ENCODE measurements at regions not wholly inside any gene's neighbourhood (a gene's known extent, or its start where the extent isn't known, plus 50 kb on each side); places are given as distances from the start of the nearest gene placed in this dataset.

- Histone ChIP-seq H3K9me3 (replicated peaks in 1 of 11) (no peaks in the 10 kb centered on the region), H3K27me3 (no peaks in the 10 kb centered on the region), H3K36me3 (no peaks in the 10 kb centered on the region), H3K4me1 (peaks cover 0 to 8% (median 0%) of the 10 kb centered on the region in 10 experiments; a peak in 5 of 20 replicates), H3K9ac (no peak overlapping the region), H3K4me3 (no peak overlapping the region), H3K4me2 (0 out of 22 replicates have a peak overlapping the region, but pooled peaks of 1 of the 11 experiments have one; percentile 21), H4K20me1 (no peaks in the 10 kb centered on the region), H3K27ac (no peak overlapping the region)
- TF ChIP-seq Cebpa-rat (IDR thresholded peaks at IDR 0.05): no peak
These were observed 187.1 kb downstream of the BLID start for GRCh38 chr11:121928597-121929580.

- H3K36me3 ChIP-seq: no peaks in the 10 kb centered on the region
- H3K27ac ChIP-seq: no peak overlapping the region
- no peak overlapping the region for H3K4me2 ChIP-seq
- TF ChIP-seq Cebpa-rat (IDR thresholded peaks at IDR 0.05): no peak
- H3K27me3 ChIP-seq: no peaks in the 10 kb centered on the region
- no peak overlapping the region for H3K4me3 ChIP-seq
- no peaks in the 10 kb centered on the region for H4K20me1 ChIP-seq
- H3K9me3 ChIP-seq (replicated peaks in 1 of 11): no peaks in the 10 kb centered on the region
- peaks cover 0 to 8% (median 0%) of the 10 kb centered on the region in 10 experiments; a peak in 5 of 20 replicates for H3K4me1 ChIP-seq
- no peak overlapping the region for H3K9ac ChIP-seq
These were observed 188.2 kb downstream of the BLID start for GRCh38 chr11:121927789-121928188.

GRCh38 chr11:121927097-121927785, 188.8 kb downstream of the BLID start:
- no peaks in the 10 kb centered on the region for H3K27me3 ChIP-seq
- no peak for TF ChIP-seq Cebpa-rat (IDR thresholded peaks at IDR 0.05)
- H4K20me1 ChIP-seq: no peaks in the 10 kb centered on the region
- H3K27ac ChIP-seq: no peak overlapping the region
- no peak overlapping the region for H3K9ac ChIP-seq
- no peak overlapping the region for H3K4me3 ChIP-seq
- peaks cover 0 to 8% (median 0%) of the 10 kb centered on the region in 10 experiments; a peak in 5 of 20 replicates for H3K4me1 ChIP-seq
- H3K9me3 ChIP-seq (replicated peaks in 1 of 11): no peaks in the 10 kb centered on the region
- H3K4me2 ChIP-seq: no peak overlapping the region
- no peaks in the 10 kb centered on the region for H3K36me3 ChIP-seq

GRCh38 chr11:121924191-121924590, 191.8 kb downstream of the BLID start:
- no peak for TF ChIP-seq Cebpa-rat (IDR thresholded peaks at IDR 0.05)
- no peaks in the 10 kb centered on the region for H3K4me1 ChIP-seq
- H3K27me3 ChIP-seq: no peaks in the 10 kb centered on the region
- no peak overlapping the region for H3K4me3 ChIP-seq
- no peaks in the 10 kb centered on the region for H3K9me3 ChIP-seq (replicated peaks in 1 of 11)
- no peak overlapping the region for H3K4me2 ChIP-seq
- H3K36me3 ChIP-seq: no peaks in the 10 kb centered on the region
- H3K9ac ChIP-seq: no peak overlapping the region
- no peak overlapping the region for H3K27ac ChIP-seq
- H4K20me1 ChIP-seq: no peaks in the 10 kb centered on the region

GRCh38 chr11:121917482-121917881, 198.5 kb downstream of the BLID start:
- H3K4me2 ChIP-seq: no peak overlapping the region
- no peak overlapping the region for H3K4me3 ChIP-seq
- no peak overlapping the region for H3K27ac ChIP-seq
- no peaks in the 10 kb centered on the region for H4K20me1 ChIP-seq
- H3K9me3 ChIP-seq (replicated peaks in 1 of 11): no peaks in the 10 kb centered on the region
- no peaks in the 10 kb centered on the region for H3K36me3 ChIP-seq
- no peak for TF ChIP-seq Cebpa-rat (IDR thresholded peaks at IDR 0.05)
- H3K9ac ChIP-seq: no peak overlapping the region
- no peaks in the 10 kb centered on the region for H3K4me1 ChIP-seq
- H3K27me3 ChIP-seq: no peaks in the 10 kb centered on the region

GRCh38 chr11:121914508-121915059, 201.4 kb downstream of the BLID start:
- Histone ChIP-seq H3K4me2 (no peak overlapping the region), H3K27me3 (no peaks in the 10 kb centered on the region), H4K20me1 (no peaks in the 10 kb centered on the region), H3K4me3 (no peak overlapping the region), H3K36me3 (no peaks in the 10 kb centered on the region), H3K4me1 (peaks cover 0 to 4% (median 0%) of the 10 kb centered on the region in 10 experiments; a peak in 2 of 20 replicates), H3K9me3 (replicated peaks in 1 of 11) (no peaks in the 10 kb centered on the region), H3K27ac (no peak overlapping the region), H3K9ac (no peak overlapping the region)
- TF ChIP-seq Cebpa-rat (IDR thresholded peaks at IDR 0.05): no peak

GRCh38 chr11:121909596-121909995, 206.4 kb downstream of the BLID start:
- peaks cover 0 to 5% (median 0%) of the 10 kb centered on the region in 11 experiments; a peak in 2 of 22 replicates for H3K9me3 ChIP-seq (replicated peaks in 1 of 11)
- H3K36me3 ChIP-seq: no peaks in the 10 kb centered on the region
- H3K4me3 ChIP-seq: no peak overlapping the region
- peak overlapping the region in 2 of 11 experiments; percentile 39 to 43; a peak in 4 of 22 replicates for H3K4me2 ChIP-seq
- no peak overlapping the region for H3K9ac ChIP-seq
- H3K4me1 ChIP-seq: peaks cover 0 to 21% (median 3%) of the 10 kb centered on the region in 10 experiments; a peak in 10 of 20 replicates
- no peaks in the 10 kb centered on the region for H4K20me1 ChIP-seq
- no peak for TF ChIP-seq Cebpa-rat (IDR thresholded peaks at IDR 0.05)
- no peak overlapping the region for H3K27ac ChIP-seq
- no peaks in the 10 kb centered on the region for H3K27me3 ChIP-seq

GRCh38 chr11:121907379-121907778, 208.6 kb downstream of the BLID start:
- Histone ChIP-seq H3K9me3 (replicated peaks in 1 of 11) (peaks cover 0 to 5% (median 0%) of the 10 kb centered on the region in 11 experiments; a peak in 2 of 22 replicates), H3K36me3 (no peaks in the 10 kb centered on the region), H3K4me2 (peak overlapping the region in 5 of 11 experiments; percentile 31 to 58 (median 45); a peak in 9 of 22 replicates), H3K4me3 (no peak overlapping the region), H4K20me1 (no peaks in the 10 kb centered on the region), H3K9ac (no peak overlapping the region), H3K27me3 (no peaks in the 10 kb centered on the region), H3K4me1 (peaks cover 0 to 43% (median 14%) of the 10 kb centered on the region in 10 experiments; a peak in 12 of 20 replicates), H3K27ac (no peak overlapping the region)
- TF ChIP-seq Cebpa-rat (IDR thresholded peaks at IDR 0.05): no peak

- H3K27ac ChIP-seq: peak overlapping the region in 3 of 11 experiments; percentile 30 to 46 (median 38); a peak in 2 of 22 replicates
- H3K9me3 ChIP-seq (replicated peaks in 1 of 11): peaks cover 0 to 5% (median 0%) of the 10 kb centered on the region in 11 experiments; a peak in 2 of 22 replicates
- H3K4me2 ChIP-seq: peak overlapping the region in 5 of 11 experiments; percentile 51 to 73 (median 58); a peak in 12 of 22 replicates
- H3K4me1 ChIP-seq: peaks cover 0 to 43% (median 15%) of the 10 kb centered on the region in 10 experiments; a peak in 12 of 20 replicates
- H3K4me3 ChIP-seq: no peak overlapping the region
- no peaks in the 10 kb centered on the region for H4K20me1 ChIP-seq
- H3K27me3 ChIP-seq: no peaks in the 10 kb centered on the region
- no peaks in the 10 kb centered on the region for H3K36me3 ChIP-seq
- TF ChIP-seq Cebpa-rat (IDR thresholded peaks at IDR 0.05): no peak
- peak overlapping the region in 1 of 11 experiments; percentile 17; a peak in 1 of 22 replicates for H3K9ac ChIP-seq
These were observed 211.9 kb downstream of the BLID start for GRCh38 chr11:121904148-121904547.

All from BLaER1 treated with 17β-estradiol and CSF1 and Interleukin-3, amounts not matched to agents 10 nM and 100 nM (cell line).